Keratinocyte (primary cell): ENCODE measurements at regions not wholly inside any gene's neighbourhood (a gene's known extent, or its start where the extent isn't known, plus 50 kb on each side); places are given as distances from the start of the nearest gene placed in this dataset.
A peak's percentile ranks its signal among the peaks of the same experiment; 100 is the strongest.

Source experiments
- DNase-seq: peaks from one replicate; pipeline ENCODE4 v3.0.0-alpha.2; 2011; ENCODE audit warnings: low read depth, missing footprints, low spot score
- FAIRE-seq: peaks from 2 replicates; lab custom pipeline; 2011; peaks lifted over from hg19 to GRCh38; lab: Jason Lieb, UNC
- H2AFZ ChIP-seq: 2 replicates; pipeline ENCODE4 v1.6.0; 2012; ENCODE audit warnings: low read length, control low read depth, inconsistent platforms; ENCODE audit not compliant: control insufficient read depth
- H3K27ac ChIP-seq: 2 replicates; pipeline ENCODE4 v1.5.1; 2011; ENCODE audit warnings: low read length; ENCODE audit not compliant: control insufficient read depth, insufficient read depth
- H3K27me3 ChIP-seq: 3 replicates; pipeline ENCODE4 v1.6.0; 2011; ENCODE audit warnings: low read length; ENCODE audit not compliant: control insufficient read depth, insufficient read depth; ENCODE audit errors: extremely low read depth
- H3K36me3 ChIP-seq, 2 experiments: 2 replicates in 1 of 2; 3 replicates in 1 of 2; pipeline ENCODE4 v1.5.1; 2011; ENCODE audit warnings: low read length in 2 of 2, mild to moderate bottlenecking in 1 of 2; ENCODE audit not compliant: control insufficient read depth in 2 of 2, insufficient read depth in 2 of 2; ENCODE audit errors: extremely low read depth in 1 of 2
- H3K4me1 ChIP-seq: 3 replicates; pipeline ENCODE4 v1.5.1; 2011; ENCODE audit warnings: low read length; ENCODE audit not compliant: control insufficient read depth, insufficient read depth; ENCODE audit errors: extremely low read depth
- H3K4me2 ChIP-seq: 3 replicates; pipeline ENCODE4 v1.6.0; 2011; ENCODE audit warnings: low read depth, low read length; ENCODE audit not compliant: control insufficient read depth, insufficient read depth; ENCODE audit errors: extremely low read depth
- H3K4me3 ChIP-seq, 3 experiments: fragments of 200-600 bp in 1 of 3; sonication (generic) in 1 of 3; 2 replicates in 2 of 3; 3 replicates in 1 of 3; pipeline ENCODE4 v1.5.1; 2011 to 2016; ENCODE audit warnings: low read length in 3 of 3, mild to moderate bottlenecking in 3 of 3, control low read depth in 2 of 3, inconsistent platforms in 1 of 3, low read depth in 1 of 3, mixed read lengths in 1 of 3, mixed run types in 1 of 3, moderate library complexity in 1 of 3; ENCODE audit not compliant: control insufficient read depth in 2 of 3, insufficient read depth in 2 of 3; ENCODE audit errors: extremely low read depth in 1 of 3
- H3K79me2 ChIP-seq: 2 replicates; pipeline ENCODE4 v1.6.0; 2012; ENCODE audit warnings: low read length; ENCODE audit not compliant: control insufficient read depth, insufficient read depth
- H3K9ac ChIP-seq: 3 replicates; pipeline ENCODE4 v1.6.0; 2011; ENCODE audit warnings: low read length; ENCODE audit not compliant: control insufficient read depth, insufficient read depth; ENCODE audit errors: extremely low read depth
- H3K9me1 ChIP-seq: 3 replicates; pipeline ENCODE4 v1.6.0; 2011; ENCODE audit warnings: low read length; ENCODE audit not compliant: control insufficient read depth, insufficient read depth; ENCODE audit errors: extremely low read depth
- H3K9me3 ChIP-seq: 2 replicates; pipeline ENCODE4 v1.5.1; 2012; ENCODE audit warnings: low read depth, low read length; ENCODE audit not compliant: control insufficient read depth
- H4K20me1 ChIP-seq: 3 replicates; pipeline ENCODE4 v1.6.0; 2011; ENCODE audit warnings: low read length; ENCODE audit not compliant: control insufficient read depth, insufficient read depth; ENCODE audit errors: extremely low read depth
- EZH2 ChIP-seq: IDR thresholded peaks from one replicate; pipeline ENCODE4 v1.6.1; 2012; ENCODE audit warnings: inconsistent platforms, mild to moderate bottlenecking, low read length, moderate library complexity
- dilution Hi-C: fragments of 300-500 bp; cut with MboI; formaldehyde crosslinking; loops from one replicate; pipeline ENCODE4 v1.7.0; 2020; ENCODE audit warnings: low sequenced_read_pairs; ENCODE audit not compliant: extremely low pct_ligation_motif_present
- TF ChIP-seq, protein P1 (sequence below), 3 experiments: IDR thresholded peaks in 1 of 3; conservative IDR thresholded peaks in 1 of 3; optimal IDR thresholded peaks in 1 of 3; 2 replicates in 2 of 3; 3 replicates in 1 of 3; pipeline versions ENCODE3 to v1.5.1; 2011; ENCODE audit warnings: low read length in 3 of 3, mild to moderate bottlenecking in 3 of 3, moderate library complexity in 2 of 3, control low read depth in 1 of 3, inconsistent platforms in 1 of 3; ENCODE audit not compliant: insufficient read depth in 2 of 3; ENCODE audit errors: extremely low read depth in 1 of 3

DNA sequence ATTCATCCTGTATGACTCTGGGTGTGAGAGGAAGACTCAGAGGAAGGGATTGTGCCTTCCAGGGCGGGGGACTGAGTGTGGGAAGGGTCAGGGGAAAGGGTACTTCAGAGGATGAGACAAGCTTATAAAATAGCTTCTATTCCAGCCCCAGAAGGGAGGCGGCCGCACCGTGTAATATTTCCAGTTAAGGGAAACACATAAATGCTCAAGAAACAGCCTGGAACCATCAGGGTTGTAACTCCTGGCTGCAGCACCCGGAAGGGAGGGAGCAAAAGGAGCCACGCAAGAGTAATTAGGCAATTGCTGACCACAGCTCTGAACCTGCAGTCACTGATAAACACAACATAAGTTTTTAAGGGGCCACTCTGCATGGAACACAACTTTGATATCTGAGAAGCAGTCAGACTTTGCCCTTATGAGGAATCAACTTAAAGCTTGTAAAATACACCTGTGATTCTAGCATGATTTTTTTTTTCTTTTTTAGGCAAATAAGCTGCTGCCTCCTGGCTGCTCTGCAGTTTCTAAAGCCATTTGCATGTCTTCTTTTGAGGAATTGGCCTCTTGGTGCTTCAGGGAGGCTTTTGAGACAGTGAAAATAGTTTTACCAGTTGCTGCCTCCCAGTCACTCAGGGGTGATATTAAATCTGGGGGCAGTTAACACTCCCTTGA lies 382.7 kb downstream of the ENC1 start:
- no peak overlapping the region for H3K27ac ChIP-seq
- dilution Hi-C loops: no loop called here
- FAIRE-seq: peak; percentile 77
- H3K9ac ChIP-seq: no peak overlapping the region
- no peak overlapping the region for H3K4me3 ChIP-seq
- no peaks in the 10 kb centered on the region for H3K9me3 ChIP-seq
- no peak overlapping the region for H2AFZ ChIP-seq
- no peaks in the 10 kb centered on the region for H3K9me1 ChIP-seq
- DNase-seq: no peak
- no peaks in the 10 kb centered on the region for H3K4me1 ChIP-seq
- no peaks in the 10 kb centered on the region for H4K20me1 ChIP-seq
- no peaks in the 10 kb centered on the region for H3K36me3 ChIP-seq
- no peak overlapping the region for H3K4me2 ChIP-seq
- H3K79me2 ChIP-seq: no peaks in the 10 kb centered on the region
- no peaks in the 10 kb centered on the region for H3K27me3 ChIP-seq
- TF ChIP-seq, protein P1, sequence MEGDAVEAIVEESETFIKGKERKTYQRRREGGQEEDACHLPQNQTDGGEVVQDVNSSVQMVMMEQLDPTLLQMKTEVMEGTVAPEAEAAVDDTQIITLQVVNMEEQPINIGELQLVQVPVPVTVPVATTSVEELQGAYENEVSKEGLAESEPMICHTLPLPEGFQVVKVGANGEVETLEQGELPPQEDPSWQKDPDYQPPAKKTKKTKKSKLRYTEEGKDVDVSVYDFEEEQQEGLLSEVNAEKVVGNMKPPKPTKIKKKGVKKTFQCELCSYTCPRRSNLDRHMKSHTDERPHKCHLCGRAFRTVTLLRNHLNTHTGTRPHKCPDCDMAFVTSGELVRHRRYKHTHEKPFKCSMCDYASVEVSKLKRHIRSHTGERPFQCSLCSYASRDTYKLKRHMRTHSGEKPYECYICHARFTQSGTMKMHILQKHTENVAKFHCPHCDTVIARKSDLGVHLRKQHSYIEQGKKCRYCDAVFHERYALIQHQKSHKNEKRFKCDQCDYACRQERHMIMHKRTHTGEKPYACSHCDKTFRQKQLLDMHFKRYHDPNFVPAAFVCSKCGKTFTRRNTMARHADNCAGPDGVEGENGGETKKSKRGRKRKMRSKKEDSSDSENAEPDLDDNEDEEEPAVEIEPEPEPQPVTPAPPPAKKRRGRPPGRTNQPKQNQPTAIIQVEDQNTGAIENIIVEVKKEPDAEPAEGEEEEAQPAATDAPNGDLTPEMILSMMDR (optimal IDR thresholded peaks at IDR 0.05 in 1 of 3, IDR thresholded peaks at IDR 0.05 in 1 of 3, conservative IDR thresholded peaks at IDR 0.05 in 1 of 3; ENCODE audit: extremely low read depth in 1 of 3, insufficient read depth in 2 of 3, low read length in 3 of 3): no peak
- no peak for TF ChIP-seq EZH2

DNA sequence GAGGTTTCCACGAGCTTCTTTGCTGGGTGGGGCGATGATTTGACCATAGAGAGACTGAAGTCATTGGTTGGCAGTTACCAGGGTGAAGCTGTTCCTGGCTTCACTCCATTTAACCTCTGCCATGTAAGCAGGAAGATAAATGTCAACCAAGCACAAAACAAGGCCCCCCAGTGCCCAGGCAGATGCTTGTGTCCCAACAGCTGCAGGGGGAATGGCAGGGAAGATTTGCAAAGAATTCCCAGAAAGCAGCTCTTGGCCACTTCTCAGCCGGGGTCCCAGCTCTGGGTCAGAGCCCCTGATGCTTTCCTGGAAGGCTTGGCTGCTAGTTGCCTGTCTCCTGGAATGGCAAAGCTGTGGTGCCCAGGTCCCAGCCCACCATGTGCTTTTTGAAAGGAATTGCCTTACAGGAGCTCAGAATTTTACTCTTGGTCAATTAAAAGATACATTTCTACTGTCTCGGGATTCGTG lies 383.4 kb downstream of the ENC1 start:
- no peaks in the 10 kb centered on the region for H3K9me3 ChIP-seq
- H3K4me2 ChIP-seq: no peak overlapping the region
- H3K9ac ChIP-seq: no peak overlapping the region
- H4K20me1 ChIP-seq: no peaks in the 10 kb centered on the region
- no peak for FAIRE-seq
- peaks cover under 1% of the 10 kb centered on the region for H3K4me1 ChIP-seq
- no peak overlapping the region for H3K4me3 ChIP-seq
- no peaks in the 10 kb centered on the region for H3K79me2 ChIP-seq
- no peaks in the 10 kb centered on the region for H3K36me3 ChIP-seq
- no peak for TF ChIP-seq EZH2
- TF ChIP-seq, protein P1 (optimal IDR thresholded peaks at IDR 0.05 in 1 of 3, IDR thresholded peaks at IDR 0.05 in 1 of 3, conservative IDR thresholded peaks at IDR 0.05 in 1 of 3; ENCODE audit: extremely low read depth in 1 of 3, insufficient read depth in 2 of 3, low read length in 3 of 3): no peak
- H2AFZ ChIP-seq: no peak overlapping the region
- no peaks in the 10 kb centered on the region for H3K9me1 ChIP-seq
- H3K27ac ChIP-seq: no peak overlapping the region
- H3K27me3 ChIP-seq: no peaks in the 10 kb centered on the region
- DNase-seq: no peak
- dilution Hi-C loops: no loop called here
